GM10248 (cell line): ENCODE measurements at regions not wholly inside any gene's neighbourhood (a gene's known extent, or its start where the extent isn't known, plus 50 kb on each side); places are given as distances from the start of the nearest gene placed in this dataset.

Experiments used
- CTCF ChIA-PET: fragments of 300-600 bp; sonication (Branson Sonifier 250); formaldehyde crosslinking; extraction: SDS; loops from one replicate; lab custom pipeline; 2021; ENCODE audit warnings: antibody characterized with exemption; lab: Yijun Ruan, JAX
- POLR2A ChIA-PET: fragments of 350-650 bp; sonication (Branson Sonifier 250); formaldehyde crosslinking; extraction: SDS; loops from one replicate; lab custom pipeline; 2020; ENCODE audit warnings: antibody characterized with exemption; lab: Yijun Ruan, JAX
- DNase-seq: peaks from one replicate; pipeline ENCODE4 v3.0.0; 2012; ENCODE audit errors: extremely low spot score
- CTCF ChIP-seq: IDR thresholded peaks from 2 replicates; pipeline ENCODE4 v1.5.1; 2012; ENCODE audit warnings: mild to moderate bottlenecking, low read depth; ENCODE audit errors: extremely low read depth, missing control alignments, control extremely low read depth

DNA sequence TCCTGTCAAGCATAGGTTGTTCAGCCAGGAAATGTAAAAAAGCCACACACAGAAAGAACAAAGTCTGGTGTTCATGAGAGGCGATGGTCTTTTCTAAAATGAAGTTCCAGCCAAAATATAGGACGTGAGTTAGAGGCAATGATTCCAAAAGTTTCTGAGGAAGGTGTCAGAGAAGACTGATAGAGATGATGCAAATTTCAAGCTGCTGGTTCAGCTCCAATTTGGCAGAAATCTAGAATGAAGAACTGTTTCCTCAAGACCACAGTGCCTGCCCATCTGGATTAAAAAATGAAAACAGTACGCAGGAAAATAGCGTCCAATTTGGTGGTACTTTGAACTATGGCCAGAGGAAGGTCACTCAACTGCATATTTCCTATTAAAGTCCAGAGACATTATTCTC lies 672.9 kb downstream of the SQOR start:
- CTCF ChIA-PET = interaction anchor here (0.7 to 1.2 kb wide), 2 partner anchors 10 to 11 kb away, joined by 3 read pairs; no protein-coding TSS in a partner anchor
- TF ChIP-seq CTCF = no peak
- DNase-seq = no peak
- POLR2A ChIA-PET = no interaction called here

DNA sequence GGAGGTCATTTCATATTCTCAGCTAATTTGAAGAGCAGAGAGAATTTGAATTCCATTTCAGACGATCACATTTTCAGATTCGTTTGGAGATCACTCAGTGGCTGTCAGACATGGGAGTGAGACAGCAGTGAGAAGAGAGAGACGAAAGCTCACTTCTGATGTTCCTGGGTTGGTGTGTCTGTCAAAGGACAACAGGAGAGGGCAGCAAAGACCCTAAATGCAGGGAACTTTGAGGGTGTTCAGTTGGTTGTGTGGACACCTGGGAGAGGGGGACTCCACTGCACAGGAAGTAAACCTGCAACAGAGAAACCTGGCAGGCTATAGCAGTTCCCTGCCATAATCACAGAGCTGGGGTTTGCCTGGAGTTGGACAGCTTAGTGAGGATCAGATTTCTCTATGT lies 675.1 kb downstream of the SQOR start:
- POLR2A ChIA-PET = no interaction called here
- DNase-seq = no peak
- CTCF ChIA-PET = interaction anchor here (1.2 to 5.4 kb wide), 4 partner anchors 8 to 32 kb away, joined by 3 to 66 read pairs (median 26); no protein-coding TSS in a partner anchor
- TF ChIP-seq CTCF = no peak

DNA sequence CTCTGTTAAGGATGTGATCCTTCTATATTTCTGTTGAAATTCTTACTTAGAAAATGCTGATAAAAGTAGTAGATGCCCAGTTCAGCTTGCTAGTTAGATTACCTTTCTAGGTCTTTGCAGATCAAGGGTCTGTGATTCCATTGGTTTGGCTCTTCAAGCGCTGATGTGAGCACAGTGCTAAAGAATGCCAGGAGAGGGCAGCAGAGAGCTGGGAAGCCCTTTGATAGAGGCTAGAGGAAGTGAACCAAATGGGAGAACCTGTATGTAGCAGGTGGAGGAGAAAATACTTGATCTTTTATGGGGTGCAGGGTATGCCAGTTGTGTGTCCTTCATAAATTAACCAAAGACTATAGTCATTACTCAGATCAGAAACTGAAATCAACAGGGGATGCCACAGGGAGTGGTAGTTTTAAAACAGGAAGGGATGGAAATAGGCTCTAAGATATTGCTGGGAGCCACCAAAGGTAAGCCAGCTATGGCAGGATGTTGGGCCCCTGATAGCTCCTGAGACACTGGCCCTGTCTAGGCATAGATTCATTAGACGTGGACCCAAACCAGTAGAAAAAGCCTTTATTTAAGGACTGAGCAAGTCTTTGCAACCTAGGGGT lies 677.4 kb downstream of the SQOR start:
- peak; percentile 25 for DNase-seq
- ChIA-PET CTCF (interaction anchor here (0.7 to 5.4 kb wide), 10 partner anchors 11 to 715 kb away, joined by 3 to 66 read pairs (median 5); no protein-coding TSS in a partner anchor), POLR2A (no interaction called here)
- TF ChIP-seq CTCF = peak; percentile 92

GRCh38 chr15:46315434-46315833 lies 680.6 kb downstream of the SQOR start:
- ChIA-PET POLR2A (no interaction called here), CTCF (interaction anchor here (1.4 kb wide), 1 partner anchor 9 kb away, joined by 3 read pairs; no protein-coding TSS in a partner anchor)
- TF ChIP-seq CTCF = no peak
- no peak for DNase-seq

- TF ChIP-seq CTCF = no peak
- no peak for DNase-seq
- ChIA-PET CTCF (no interaction called here), POLR2A (no interaction called here)
These were observed 681.2 kb downstream of the SQOR start for GRCh38 chr15:46316024-46316423.

DNA sequence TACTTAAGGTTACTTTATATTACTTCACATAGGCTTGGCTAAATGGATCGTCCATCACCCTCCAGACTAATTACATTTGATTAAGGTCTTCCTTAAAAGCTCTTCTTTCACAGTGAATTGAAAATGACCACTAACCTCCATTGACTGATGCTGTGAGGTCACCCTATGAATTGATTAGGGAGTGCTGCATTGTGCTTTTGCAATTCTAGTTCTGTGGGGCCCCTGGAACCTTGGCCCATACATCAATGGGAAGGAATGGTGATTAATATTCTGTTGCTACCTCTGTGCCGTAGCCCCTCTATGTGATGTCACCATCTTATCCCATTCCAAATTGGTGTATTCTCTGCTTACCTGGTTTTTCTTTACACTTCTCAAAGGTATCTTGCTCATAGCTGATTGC lies 682.2 kb downstream of the SQOR start:
- ChIA-PET CTCF (interaction anchor here (1.3 to 1.4 kb wide), 2 partner anchors 7 to 9 kb away, joined by 3 read pairs; no protein-coding TSS in a partner anchor), POLR2A (no interaction called here)
- no peak for DNase-seq
- no peak for TF ChIP-seq CTCF
